SK-N-SH (cell line): ENCODE measurements at regions not wholly inside any gene's neighbourhood (a gene's known extent, or its start where the extent isn't known, plus 50 kb on each side); places are given as distances from the start of the nearest gene placed in this dataset.
"Not testable (repeated sequence)": the region's sequence is repeated elsewhere in the genome, so short reads cannot be mapped to it uniquely, and the experiment has no call there.

Source experiments
- CTCF ChIA-PET: fragments of 300-600, 350-600 bp; formaldehyde crosslinking; extraction: SDS; loops from one replicate; lab custom pipeline; 2021; lab: Yijun Ruan, JAX
- POLR2A ChIA-PET: fragments of 350-600 bp; sonication (Branson Sonifier 250); formaldehyde crosslinking; extraction: SDS; loops from one replicate; lab custom pipeline; 2020; ENCODE audit warnings: antibody characterized with exemption, inconsistent platforms; lab: Yijun Ruan, JAX
- DNase-seq: peaks from one replicate; pipeline ENCODE4 v3.0.0; 2012
- H2AFZ ChIP-seq: fragments of 200-600 bp; sonication (generic); 2 replicates; pipeline ENCODE4 v1.8.1; 2016; ENCODE audit warnings: antibody characterized with exemption, mild to moderate bottlenecking, low read depth
- H3F3A ChIP-seq: fragments of 200-600 bp; sonication (generic); replicated peaks from 2 replicates; pipeline ENCODE3; 2016; ENCODE audit warnings: antibody characterized with exemption, mild to moderate bottlenecking; ENCODE audit not compliant: insufficient read depth
- H3K27ac ChIP-seq, 2 experiments: fragments of 200-500 bp in 1 of 2; fragments of 200-600 bp in 1 of 2; sonication (Bioruptor generic) in 1 of 2; sonication (generic), shearing (Covaris generic) in 1 of 2; 2 replicates each; pipeline versions ENCODE4 v1.5.1 to v1.6.1; 2014 to 2016; ENCODE audit warnings: low read depth in 2 of 2, inconsistent platforms in 1 of 2, low read length in 1 of 2, mild to moderate bottlenecking in 1 of 2, mixed read lengths in 1 of 2
- H3K27me3 ChIP-seq: fragments of 200-600 bp; sonication (generic), shearing (Covaris generic); 2 replicates; pipeline ENCODE4 v1.6.1; 2016; ENCODE audit warnings: mixed run types; ENCODE audit not compliant: insufficient read depth
- H3K36me3 ChIP-seq, 2 experiments: fragments of 200-500 bp in 1 of 2; fragments of 200-600 bp in 1 of 2; sonication (Bioruptor generic) in 1 of 2; sonication (generic) in 1 of 2; replicated peaks in 1 of 2; 2 replicates each; pipeline versions ENCODE3 to v1.5.1; 2014 to 2016; ENCODE audit warnings: low read length in 1 of 2, mild to moderate bottlenecking in 1 of 2; ENCODE audit not compliant: insufficient read depth in 2 of 2, control insufficient read depth in 1 of 2
- H3K4me1 ChIP-seq, 2 experiments: fragments of 200-500 bp in 1 of 2; fragments of 200-600 bp in 1 of 2; sonication (Bioruptor generic) in 1 of 2; sonication (generic), shearing (Covaris generic) in 1 of 2; 2 replicates each; pipeline versions ENCODE4 v1.5.1 to v1.6.1; 2014 to 2016; ENCODE audit warnings: low read depth in 1 of 2, low read length in 1 of 2, mixed run types in 1 of 2; ENCODE audit not compliant: insufficient read depth in 2 of 2, control insufficient read depth in 1 of 2
- H3K4me2 ChIP-seq: fragments of 200-600 bp; sonication (generic), shearing (Covaris generic); 2 replicates; pipeline ENCODE4 v1.6.1; 2017; ENCODE audit warnings: mixed run types
- H3K4me3 ChIP-seq, 2 experiments: fragments of 200-500 bp in 1 of 2; fragments of 200-600 bp in 1 of 2; sonication (Bioruptor generic) in 1 of 2; sonication (generic), shearing (Covaris generic) in 1 of 2; 2 replicates each; pipeline versions ENCODE4 v1.5.1 to v1.8.1; 2014 to 2016; ENCODE audit warnings: low read depth in 2 of 2, inconsistent platforms in 1 of 2, low read length in 1 of 2, mild to moderate bottlenecking in 1 of 2, mixed read lengths in 1 of 2, moderate library complexity in 1 of 2
- H3K79me2 ChIP-seq: fragments of 200-600 bp; sonication (generic); 2 replicates; pipeline ENCODE4 v1.8.1; 2017; ENCODE audit warnings: mild to moderate bottlenecking; ENCODE audit not compliant: insufficient read depth
- H3K9ac ChIP-seq: fragments of 200-600 bp; sonication (generic); 2 replicates; pipeline ENCODE4 v1.6.1; 2017; ENCODE audit warnings: mixed run types
- H3K9me2 ChIP-seq: fragments of 200-600 bp; sonication (generic); 2 replicates; pipeline ENCODE4 v1.6.1; 2017; ENCODE audit warnings: mixed run types
- H3K9me3 ChIP-seq: fragments of 200-600 bp; sonication (generic); 2 replicates; pipeline ENCODE4 v1.6.1; 2017; ENCODE audit warnings: mixed run types, mild to moderate bottlenecking, moderate library complexity
- H4K20me1 ChIP-seq: fragments of 200-600 bp; sonication (generic); 2 replicates; pipeline ENCODE4 v1.6.1; 2017; ENCODE audit warnings: mild to moderate bottlenecking, mixed run types; ENCODE audit not compliant: insufficient read depth
- ELF1 ChIP-seq: IDR thresholded peaks from 2 replicates; pipeline ENCODE4 v1.4.0; 2012
- EZH2phosphoT487 ChIP-seq: fragments of 200-600 bp; sonication (generic); IDR thresholded peaks from 2 replicates; pipeline ENCODE4 v1.6.1; 2017; ENCODE audit warnings: low read depth, mixed run types, mild to moderate bottlenecking, antibody characterized with exemption, moderate library complexity, borderline replicate concordance
- FOXJ3 ChIP-seq: sonication (generic); formaldehyde crosslinking; IDR thresholded peaks from 2 replicates; pipeline ENCODE4 v1.5.1; 2020; ENCODE audit warnings: mild to moderate bottlenecking, missing genetic modification reagents
- GABPA ChIP-seq: IDR thresholded peaks from 2 replicates; pipeline ENCODE4 v1.4.0; 2012; ENCODE audit warnings: low read depth, mild to moderate bottlenecking
- GATA2 ChIP-seq: sonication (generic); formaldehyde crosslinking; IDR thresholded peaks from 2 replicates; pipeline ENCODE4 v1.5.0; 2020; ENCODE audit warnings: mild to moderate bottlenecking, missing genetic modification reagents
- MEF2A ChIP-seq: IDR thresholded peaks from 2 replicates; pipeline ENCODE4 v1.4.0; 2012; ENCODE audit warnings: low read depth, borderline replicate concordance
- MXI1 ChIP-seq: IDR thresholded peaks from 2 replicates; pipeline ENCODE4 v1.6.1; 2012; ENCODE audit warnings: mild to moderate bottlenecking, low read depth, low read length, improper control_type of control experiment
- POLR2AphosphoS5 ChIP-seq: IDR thresholded peaks from 2 replicates; pipeline ENCODE4 v1.6.1; 2012; ENCODE audit warnings: low read depth, low read length
- TCF12 ChIP-seq: IDR thresholded peaks from 2 replicates; pipeline ENCODE4 v1.4.0; 2012
- TEAD4 ChIP-seq: IDR thresholded peaks from 2 replicates; pipeline ENCODE4 v1.4.0; 2012; ENCODE audit warnings: mild to moderate bottlenecking, borderline replicate concordance; ENCODE audit not compliant: insufficient read depth
- USF2 ChIP-seq: fragments of 150-350 bp; IDR thresholded peaks from 2 replicates; pipeline ENCODE4 v1.6.1; 2017; ENCODE audit warnings: antibody characterized with exemption, low read length, low read depth, borderline replicate concordance
- WGBS: methylation state at CpG from one replicate; pipeline ENCODE4 v1.1.6; 2017; ENCODE audit warnings: low lambda C conversion rate; 5-methylcytosine and 5-hydroxymethylcytosine counted together
- TF ChIP-seq, protein P1 (sequence below): fragments of 200-600 bp; sonication (generic); IDR thresholded peaks from 2 replicates; pipeline ENCODE4 v1.6.1; 2017; ENCODE audit warnings: antibody characterized with exemption, mild to moderate bottlenecking, moderate library complexity

DNA sequence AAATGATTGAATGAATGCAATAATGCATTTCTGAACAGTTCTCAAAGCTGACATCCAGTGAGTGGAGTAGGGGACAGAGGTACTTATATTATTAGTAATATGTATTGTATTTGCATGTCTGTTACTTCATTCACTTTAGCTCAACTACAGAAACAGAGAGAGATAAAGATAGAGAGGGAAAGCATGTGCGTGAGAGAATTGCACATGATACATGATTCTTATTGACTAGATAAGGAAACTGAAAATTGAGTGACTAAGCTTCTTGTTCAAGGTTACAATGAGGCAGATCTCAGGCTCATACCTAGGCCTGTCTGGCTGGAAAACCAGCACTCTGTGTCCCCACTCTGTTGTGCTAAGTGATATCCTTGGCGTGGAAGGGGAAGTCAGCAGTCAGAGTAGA, 337.7 kb upstream of the KLF4 start:
- POLR2A ChIA-PET: no interaction called here
- Histone ChIP-seq H3K4me1 (no peaks in the 10 kb centered on the region), H3K27me3 (peaks cover 13% of the 10 kb centered on the region; the same call in 1 of the 2 replicates), H3K27ac (no peak overlapping the region), H3F3A (no peaks in the 10 kb centered on the region), H3K36me3 (no peaks in the 10 kb centered on the region), H3K4me2 (no peak overlapping the region)
- WGBS: 46% methylated on average over 2 of the region's 2 CpGs
- TF ChIP-seq GATA2 (CRISPR knock-in tag) (no peak), GABPA (no peak), MEF2A (no peak), POLR2AphosphoS5 (no peak), TEAD4 (no peak)
- TF ChIP-seq, all 33 proteins: peak for 0
- DNase-seq: no peak
- no peak overlapping the region for H3K4me3 ChIP-seq
- H2AFZ ChIP-seq: no peak overlapping the region
- no peaks in the 10 kb centered on the region for H3K9me2 ChIP-seq
- H3K9ac ChIP-seq: no peak overlapping the region
- CTCF ChIA-PET: interaction anchor here (1.2 kb wide), 1 partner anchor 11 kb away, joined by 3 read pairs; no protein-coding TSS in a partner anchor
- no peaks in the 10 kb centered on the region for H3K9me3 ChIP-seq
- no peaks in the 10 kb centered on the region for H4K20me1 ChIP-seq
- no peaks in the 10 kb centered on the region for H3K79me2 ChIP-seq

- H3K9me2 ChIP-seq, H3K9ac ChIP-seq, H3K36me3 ChIP-seq, DNase-seq, H2AFZ ChIP-seq, H3K4me3 ChIP-seq, H3K9me3 ChIP-seq, H3K4me1 ChIP-seq, H3K4me2 ChIP-seq, H3K27ac ChIP-seq, H3F3A ChIP-seq, H4K20me1 ChIP-seq, H3K79me2 ChIP-seq, POLR2A ChIA-PET: not testable (repeated sequence)
- H3K27me3 ChIP-seq: peaks cover 17% of the 10 kb centered on the region; the same call in 1 of the 2 replicates
- WGBS: 63% methylated on average over 7 of the region's 7 CpGs
- CTCF ChIA-PET: interaction anchor here (1.2 kb wide), 1 partner anchor 12 kb away, joined by 3 read pairs; no protein-coding TSS in a partner anchor
Measured at GRCh38 chr9:107826688-107826983, 337.1 kb upstream of the KLF4 start.

DNA sequence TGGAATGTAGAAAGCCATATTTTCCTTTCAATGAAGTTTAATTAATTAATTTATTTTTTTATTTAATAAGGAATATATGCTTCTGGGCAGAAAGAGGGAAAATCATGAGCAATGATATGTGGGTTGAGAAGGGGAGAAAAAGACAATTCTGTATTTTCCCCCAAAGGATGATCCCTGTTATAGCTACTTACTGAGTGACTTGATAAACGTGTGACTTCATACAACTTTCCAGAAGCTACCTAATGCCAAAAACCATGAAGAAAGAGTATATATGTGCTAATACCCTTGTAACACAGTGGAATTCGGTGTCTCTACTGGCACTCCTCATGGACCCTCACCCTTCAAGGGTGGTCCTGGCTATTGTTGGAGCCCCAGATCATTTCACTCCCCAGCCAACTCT, 335.0 kb upstream of the KLF4 start:
- ChIA-PET POLR2A (no interaction called here), CTCF (interaction anchor here (0.7 kb wide), 1 partner anchor 198 kb away, joined by 3 read pairs; no protein-coding TSS in a partner anchor)
- H3K9me3 ChIP-seq: no peaks in the 10 kb centered on the region
- H3K9ac ChIP-seq: no peak overlapping the region
- no peaks in the 10 kb centered on the region for H4K20me1 ChIP-seq
- TF ChIP-seq USF2: no peak
- TF ChIP-seq, protein P1, sequence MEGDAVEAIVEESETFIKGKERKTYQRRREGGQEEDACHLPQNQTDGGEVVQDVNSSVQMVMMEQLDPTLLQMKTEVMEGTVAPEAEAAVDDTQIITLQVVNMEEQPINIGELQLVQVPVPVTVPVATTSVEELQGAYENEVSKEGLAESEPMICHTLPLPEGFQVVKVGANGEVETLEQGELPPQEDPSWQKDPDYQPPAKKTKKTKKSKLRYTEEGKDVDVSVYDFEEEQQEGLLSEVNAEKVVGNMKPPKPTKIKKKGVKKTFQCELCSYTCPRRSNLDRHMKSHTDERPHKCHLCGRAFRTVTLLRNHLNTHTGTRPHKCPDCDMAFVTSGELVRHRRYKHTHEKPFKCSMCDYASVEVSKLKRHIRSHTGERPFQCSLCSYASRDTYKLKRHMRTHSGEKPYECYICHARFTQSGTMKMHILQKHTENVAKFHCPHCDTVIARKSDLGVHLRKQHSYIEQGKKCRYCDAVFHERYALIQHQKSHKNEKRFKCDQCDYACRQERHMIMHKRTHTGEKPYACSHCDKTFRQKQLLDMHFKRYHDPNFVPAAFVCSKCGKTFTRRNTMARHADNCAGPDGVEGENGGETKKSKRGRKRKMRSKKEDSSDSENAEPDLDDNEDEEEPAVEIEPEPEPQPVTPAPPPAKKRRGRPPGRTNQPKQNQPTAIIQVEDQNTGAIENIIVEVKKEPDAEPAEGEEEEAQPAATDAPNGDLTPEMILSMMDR: no peak
- TF ChIP-seq MXI1: no peak
- TF ChIP-seq TEAD4: no peak
- no peak for TF ChIP-seq ELF1
- no peak for TF ChIP-seq TCF12
- TF ChIP-seq FOXJ3 (CRISPR knock-in tag): no peak
- TF ChIP-seq EZH2phosphoT487: no peak
- TF ChIP-seq, all 33 proteins: peak for 0
- H3F3A ChIP-seq: no peaks in the 10 kb centered on the region
- H3K79me2 ChIP-seq: no peaks in the 10 kb centered on the region
- WGBS: 19% methylated on average over 2 of the region's 2 CpGs
- H3K4me3 ChIP-seq: no peak overlapping the region
- no peaks in the 10 kb centered on the region for H3K9me2 ChIP-seq
- H3K36me3 ChIP-seq: no peaks in the 10 kb centered on the region
- no peak overlapping the region for H3K27ac ChIP-seq
- H2AFZ ChIP-seq: no peak overlapping the region
- DNase-seq: no peak
- H3K4me2 ChIP-seq: no peak overlapping the region
- H3K4me1 ChIP-seq: no peaks in the 10 kb centered on the region
- H3K27me3 ChIP-seq: peaks cover 33% of the 10 kb centered on the region; the same call in 1 of the 2 replicates
